DOHH2 (cell line): ENCODE measurements at regions not wholly inside any gene's neighbourhood (a gene's known extent, or its start where the extent isn't known, plus 50 kb on each side); places are given as distances from the start of the nearest gene placed in this dataset.

Source experiments
- H3F3A ChIP-seq: fragments of 200-600 bp; sonication (generic), shearing (Covaris generic); 2 replicates; pipeline ENCODE4 v1.6.0; 2016; ENCODE audit warnings: antibody characterized with exemption, mild to moderate bottlenecking; ENCODE audit not compliant: control insufficient read depth, insufficient read depth
- H3K27ac ChIP-seq: fragments of 200-600 bp; sonication (generic); 2 replicates; pipeline ENCODE4 v1.5.1; 2014; ENCODE audit warnings: low read depth, mild to moderate bottlenecking, low read length, moderate library complexity
- H3K27me3 ChIP-seq: fragments of 200-600 bp; sonication (generic); 2 replicates; pipeline ENCODE4 v1.6.1; 2014; ENCODE audit warnings: mild to moderate bottlenecking, low read length, mixed read lengths; ENCODE audit not compliant: control insufficient read depth
- H3K36me3 ChIP-seq: fragments of 200-600 bp; sonication (generic); 2 replicates; pipeline ENCODE4 v1.6.1; 2014; ENCODE audit warnings: mild to moderate bottlenecking, low read length, moderate library complexity, mixed read lengths; ENCODE audit not compliant: control insufficient read depth
- H3K4me1 ChIP-seq: fragments of 200-600 bp; sonication (generic); 2 replicates; pipeline ENCODE4 v1.6.1; 2014; ENCODE audit warnings: mild to moderate bottlenecking, low read length, mixed read lengths; ENCODE audit not compliant: control insufficient read depth
- H3K4me2 ChIP-seq: fragments of 200-600 bp; sonication (generic); 2 replicates; pipeline ENCODE4 v1.6.0; 2014; ENCODE audit warnings: mild to moderate bottlenecking, low read length, moderate library complexity
- H3K4me3 ChIP-seq: fragments of 200-600 bp; sonication (generic); 2 replicates; pipeline ENCODE4 v1.5.1; 2014; ENCODE audit warnings: mild to moderate bottlenecking, low read length, mixed read lengths
- H3K79me2 ChIP-seq: fragments of 200-600 bp; sonication (generic); 2 replicates; pipeline ENCODE4 v1.6.1; 2014; ENCODE audit warnings: mild to moderate bottlenecking, low read length, mixed read lengths; ENCODE audit not compliant: control insufficient read depth
- H3K9me2 ChIP-seq: fragments of 200-600 bp; sonication (generic); replicated peaks from 2 replicates; pipeline ENCODE4 v1.6.1; 2014; ENCODE audit warnings: mild to moderate bottlenecking, low read length, mixed read lengths; ENCODE audit not compliant: control insufficient read depth
- H3K9me3 ChIP-seq: fragments of 200-600 bp; sonication (generic); 2 replicates; pipeline ENCODE4 v1.6.1; 2014; ENCODE audit warnings: antibody characterized with exemption, low read length, mixed read lengths; ENCODE audit not compliant: control insufficient read depth, insufficient read depth
- H4K20me1 ChIP-seq: fragments of 200-600 bp; sonication (generic); 2 replicates; pipeline ENCODE4 v1.6.0; 2014; ENCODE audit warnings: low read depth, mild to moderate bottlenecking, antibody characterized with exemption, low read length, moderate library complexity; ENCODE audit not compliant: control insufficient read depth, insufficient read depth
- EZH2phosphoT487 ChIP-seq: fragments of 200-600 bp; sonication (generic); IDR thresholded peaks from 2 replicates; pipeline ENCODE4 v1.6.1; 2017; ENCODE audit warnings: borderline replicate concordance, mild to moderate bottlenecking, antibody characterized with exemption, low read length, moderate library complexity, mixed read lengths
- TF ChIP-seq, protein P1 (sequence below): fragments of 200-600 bp; sonication (generic); IDR thresholded peaks from one replicate; pipeline ENCODE4 v1.5.1; 2014; ENCODE audit warnings: antibody characterized with exemption, mild to moderate bottlenecking, low read depth, low read length; ENCODE audit not compliant: poor library complexity, severe bottlenecking

DNA sequence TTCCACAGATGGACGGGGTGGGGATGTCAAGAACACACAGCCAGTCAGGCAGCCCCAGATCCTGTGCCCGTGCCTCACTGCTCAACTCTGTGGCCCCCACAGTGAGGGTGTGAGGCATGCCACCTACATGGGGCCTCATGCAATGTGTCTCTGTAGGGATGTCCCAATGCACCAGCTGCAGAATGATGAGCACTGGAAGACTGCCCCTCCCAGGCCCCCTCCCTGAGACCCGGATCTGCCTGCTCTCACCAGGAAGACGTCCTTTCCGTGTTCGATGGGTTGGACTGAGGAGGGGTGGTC lies 124.2 kb downstream of the TWIST2 start:
- no peak overlapping the region for H3K4me3 ChIP-seq
- H3K36me3 ChIP-seq, result no peaks in the 10 kb centered on the region
- H3K79me2 ChIP-seq, result no peaks in the 10 kb centered on the region
- H3K9me2 ChIP-seq, result no peaks in the 10 kb centered on the region
- TF ChIP-seq, protein P1, sequence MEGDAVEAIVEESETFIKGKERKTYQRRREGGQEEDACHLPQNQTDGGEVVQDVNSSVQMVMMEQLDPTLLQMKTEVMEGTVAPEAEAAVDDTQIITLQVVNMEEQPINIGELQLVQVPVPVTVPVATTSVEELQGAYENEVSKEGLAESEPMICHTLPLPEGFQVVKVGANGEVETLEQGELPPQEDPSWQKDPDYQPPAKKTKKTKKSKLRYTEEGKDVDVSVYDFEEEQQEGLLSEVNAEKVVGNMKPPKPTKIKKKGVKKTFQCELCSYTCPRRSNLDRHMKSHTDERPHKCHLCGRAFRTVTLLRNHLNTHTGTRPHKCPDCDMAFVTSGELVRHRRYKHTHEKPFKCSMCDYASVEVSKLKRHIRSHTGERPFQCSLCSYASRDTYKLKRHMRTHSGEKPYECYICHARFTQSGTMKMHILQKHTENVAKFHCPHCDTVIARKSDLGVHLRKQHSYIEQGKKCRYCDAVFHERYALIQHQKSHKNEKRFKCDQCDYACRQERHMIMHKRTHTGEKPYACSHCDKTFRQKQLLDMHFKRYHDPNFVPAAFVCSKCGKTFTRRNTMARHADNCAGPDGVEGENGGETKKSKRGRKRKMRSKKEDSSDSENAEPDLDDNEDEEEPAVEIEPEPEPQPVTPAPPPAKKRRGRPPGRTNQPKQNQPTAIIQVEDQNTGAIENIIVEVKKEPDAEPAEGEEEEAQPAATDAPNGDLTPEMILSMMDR, result no peak
- TF ChIP-seq EZH2phosphoT487, result no peak
- no peak overlapping the region for H3K27ac ChIP-seq
- no peaks in the 10 kb centered on the region for H3K27me3 ChIP-seq
- no peak overlapping the region for H3K4me2 ChIP-seq
- no peaks in the 10 kb centered on the region for H3K4me1 ChIP-seq
- H3K9me3 ChIP-seq, result no peaks in the 10 kb centered on the region
- no peaks in the 10 kb centered on the region for H3F3A ChIP-seq
- no peaks in the 10 kb centered on the region for H4K20me1 ChIP-seq

DNA sequence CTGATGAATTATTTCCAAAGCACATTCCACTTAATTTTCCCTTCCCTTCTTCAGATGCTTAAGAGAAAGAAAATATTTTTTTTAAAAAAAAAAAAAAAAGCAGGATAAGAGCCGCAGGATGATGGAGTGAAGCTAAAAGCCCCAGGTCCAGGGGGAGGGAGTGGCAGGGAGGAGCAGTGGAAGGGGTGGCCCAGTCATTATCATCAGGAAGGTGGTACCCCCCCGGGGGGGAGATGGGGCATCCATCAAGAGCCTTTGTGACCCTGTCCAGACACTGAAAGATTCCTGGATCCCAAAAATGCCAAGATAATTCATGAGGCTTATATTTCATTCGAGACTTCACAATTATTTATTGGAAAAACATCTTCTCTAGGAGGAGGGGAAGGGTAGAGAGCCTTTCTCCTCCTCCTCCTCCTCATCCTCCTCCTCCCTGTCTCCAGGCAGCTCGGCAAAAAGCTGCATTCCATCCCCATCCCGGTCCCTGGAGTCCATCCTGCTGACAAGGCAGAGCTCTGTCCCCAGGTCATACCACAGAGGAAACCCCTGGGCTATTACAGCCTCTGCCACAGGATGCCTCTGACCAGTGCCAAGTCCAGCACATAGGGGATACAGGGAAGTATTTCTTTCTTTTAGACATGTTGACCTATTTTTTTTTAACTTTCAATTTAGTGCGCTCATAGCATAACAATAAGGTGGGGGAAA lies 125.3 kb downstream of the TWIST2 start:
- H4K20me1 ChIP-seq, result no peaks in the 10 kb centered on the region

DNA sequence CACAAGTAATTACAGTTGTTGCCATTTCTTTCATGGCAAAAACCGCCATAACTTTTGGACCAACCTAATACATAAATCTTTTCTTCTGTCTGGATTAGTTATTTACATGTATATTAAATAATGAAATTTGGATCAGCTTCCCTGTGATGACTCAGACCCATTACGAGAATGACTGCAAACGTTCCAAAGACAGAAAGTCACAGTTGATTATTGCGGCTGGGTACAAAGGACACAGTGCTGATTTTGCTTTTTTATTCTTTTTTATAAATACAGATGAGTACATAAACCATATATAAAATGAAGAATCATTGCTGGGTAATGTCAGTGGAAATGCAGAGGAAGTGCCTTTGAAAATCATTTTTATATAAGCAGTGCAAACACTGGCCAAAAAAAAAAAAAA lies 126.2 kb downstream of the TWIST2 start:
- Histone ChIP-seq H4K20me1 (no peaks in the 10 kb centered on the region), H3K4me3 (no peak overlapping the region), H3K27me3 (no peaks in the 10 kb centered on the region), H3K4me1 (no peaks in the 10 kb centered on the region), H3F3A (no peaks in the 10 kb centered on the region), H3K4me2 (no peak overlapping the region), H3K79me2 (no peaks in the 10 kb centered on the region), H3K9me2 (no peaks in the 10 kb centered on the region), H3K9me3 (no peaks in the 10 kb centered on the region), H3K36me3 (no peaks in the 10 kb centered on the region), H3K27ac (no peak overlapping the region)
- TF ChIP-seq, protein P1, result no peak
- TF ChIP-seq EZH2phosphoT487, result no peak

More for the DNA sequence above, 125.3 kb downstream of the TWIST2 start:
- H3K36me3 ChIP-seq, result no peaks in the 10 kb centered on the region
- H3K79me2 ChIP-seq, result no peaks in the 10 kb centered on the region
- no peak overlapping the region for H3K4me2 ChIP-seq
- H3K4me3 ChIP-seq, result no peak overlapping the region
- H3K9me3 ChIP-seq, result no peaks in the 10 kb centered on the region
- H3K27ac ChIP-seq, result no peak overlapping the region
- H3K9me2 ChIP-seq, result no peaks in the 10 kb centered on the region
- H3K27me3 ChIP-seq, result no peaks in the 10 kb centered on the region
- H3K4me1 ChIP-seq, result no peaks in the 10 kb centered on the region
- no peaks in the 10 kb centered on the region for H3F3A ChIP-seq
- TF ChIP-seq EZH2phosphoT487, result no peak
- TF ChIP-seq, protein P1, result no peak
